K562 (cell line): ENCODE measurements at regions not wholly inside any gene's neighbourhood (a gene's known extent, or its start where the extent isn't known, plus 50 kb on each side); places are given as distances from the start of the nearest gene placed in this dataset.

Experiments used
- ATF7 ChIP-seq: fragments of 450-650 bp; IDR thresholded peaks from 2 replicates; pipeline ENCODE4 v1.7.1; 2014; ENCODE audit warnings: mild to moderate bottlenecking, moderate library complexity
- CCAR2 ChIP-seq: fragments of 200-400 bp; formaldehyde crosslinking; IDR thresholded peaks from 2 replicates; pipeline ENCODE4 v1.6.1; 2017; ENCODE audit warnings: mild to moderate bottlenecking, low read depth, low read length
- GTF2B ChIP-seq: IDR thresholded peaks from 2 replicates; pipeline ENCODE4 v1.6.1; 2011; ENCODE audit not compliant: insufficient read length; ENCODE audit errors: extremely low read depth
- KLF1 ChIP-seq: fragments of 450-650 bp; IDR thresholded peaks from 2 replicates; pipeline ENCODE4 v1.6.1; 2016; ENCODE audit warnings: missing genetic modification characterization, missing compliant biosample characterization
- MAFK ChIP-seq: IDR thresholded peaks from 2 replicates; pipeline ENCODE4 v1.6.1; 2011; ENCODE audit warnings: low read length, improper control_type of control experiment
- MEF2A ChIP-seq: IDR thresholded peaks from 2 replicates; pipeline ENCODE4 v1.6.1; 2011; ENCODE audit warnings: low read depth, mild to moderate bottlenecking, low read length, moderate library complexity; ENCODE audit not compliant: control insufficient read depth
- MLX ChIP-seq, 2 experiments: fragments of 450-650 bp in 1 of 2; sonication (generic) in 1 of 2; formaldehyde crosslinking; conservative IDR thresholded peaks; 2 replicates each; pipeline versions ENCODE4 v1.4.0 to v1.8.1; 2020 to 2022; ENCODE audit warnings: mild to moderate bottlenecking in 1 of 2, missing genetic modification reagents in 1 of 2
- MTA3 ChIP-seq: fragments of 450-650 bp; formaldehyde crosslinking; IDR thresholded peaks from 2 replicates; pipeline ENCODE4 v1.6.1; 2017; ENCODE audit warnings: mild to moderate bottlenecking, borderline replicate concordance
- NR2C2 ChIP-seq, 2 experiments: fragments of 200-800 bp in 1 of 2; sonication (Bioruptor generic) in 1 of 2; sonication (generic) in 1 of 2; formaldehyde crosslinking in 1 of 2; IDR thresholded peaks; 2 replicates each; pipeline versions ENCODE4 v1.6.1 to v1.8.0; 2016 to 2022; ENCODE audit warnings: mild to moderate bottlenecking in 1 of 2, missing compliant biosample characterization in 1 of 2, missing genetic modification characterization in 1 of 2, missing genetic modification reagents in 1 of 2
- SMARCA5 ChIP-seq: fragments of 450-650 bp; IDR thresholded peaks from 2 replicates; pipeline ENCODE4 v1.6.1; 2016
- YY1 ChIP-seq, 3 experiments: IDR thresholded peaks; 2 replicates each; pipeline ENCODE4 v1.6.1; 2011; ENCODE audit warnings: low read length in 2 of 3, mild to moderate bottlenecking in 2 of 3, moderate library complexity in 2 of 3, borderline replicate concordance in 1 of 3, control low read depth in 1 of 3, low read depth in 1 of 3; ENCODE audit not compliant: insufficient read depth in 3 of 3, insufficient replicate concordance in 2 of 3, control insufficient read depth in 1 of 3, insufficient read length in 1 of 3; ENCODE audit errors: extremely low read depth in 1 of 3
- ZBTB40 ChIP-seq, 2 experiments: fragments of 450-650 bp in 1 of 2; sonication (generic) in 1 of 2; formaldehyde crosslinking in 1 of 2; IDR thresholded peaks; 2 replicates each; pipeline versions ENCODE4 v1.7.1 to v1.9.0; 2016 to 2022; ENCODE audit warnings: inconsistent platforms in 1 of 2, mild to moderate bottlenecking in 1 of 2, missing genetic modification reagents in 1 of 2
- ZC3H11A ChIP-seq: IDR thresholded peaks from 2 replicates; pipeline ENCODE4 v1.6.1; 2012; ENCODE audit warnings: low read depth, low read length, improper control_type of control experiment
- ZNF384 ChIP-seq: IDR thresholded peaks from 2 replicates; pipeline ENCODE4 v1.6.1; 2012; ENCODE audit warnings: low read depth, low read length, improper control_type of control experiment
- ZNF444 ChIP-seq: fragments of 250-450 bp; sonication (Bioruptor Pico); IDR thresholded peaks from 2 replicates; pipeline ENCODE4 v1.4.0; 2020; ENCODE audit warnings: mild to moderate bottlenecking, moderate library complexity
- ZNF699 ChIP-seq: fragments of 250-450 bp; sonication (Bioruptor Pico); IDR thresholded peaks from 2 replicates; pipeline ENCODE4 v1.8.0; 2021; ENCODE audit warnings: mild to moderate bottlenecking, moderate library complexity; ENCODE audit not compliant: insufficient replicate concordance
- ZSCAN32 ChIP-seq: fragments of 450-650 bp; formaldehyde crosslinking; IDR thresholded peaks from 2 replicates; pipeline ENCODE4 v1.4.0; 2020; ENCODE audit warnings: mild to moderate bottlenecking, moderate library complexity

- TF ChIP-seq CCAR2 = no peak
- no peak for TF ChIP-seq ZNF699 (CRISPR knock-in tag)
- TF ChIP-seq GTF2B = no peak
- TF ChIP-seq ZC3H11A = no peak
- TF ChIP-seq KLF1 (tag) = no peak
- no peak for TF ChIP-seq MLX (CRISPR knock-in tag; conservative IDR thresholded peaks at IDR 0.05)
- peak; percentile 61; the same call in 1 of the 2 replicates for TF ChIP-seq ZNF384
- no peak for TF ChIP-seq MTA3
- TF ChIP-seq NR2C2 (CRISPR knock-in tag; IDR thresholded peaks at IDR 0.05) = no peak
- TF ChIP-seq NR2C2 (tag; IDR thresholded peaks at IDR 0.05) = peak; percentile 73
- TF ChIP-seq YY1 (IDR thresholded peaks at IDR 0.05; ENCODE audit: borderline replicate concordance in 1 of 3, control insufficient read depth in 1 of 3, extremely low read depth in 1 of 3, insufficient read depth in 3 of 3, insufficient read length in 1 of 3, insufficient replicate concordance in 2 of 3, low read depth in 1 of 3, low read length in 2 of 3) = no peak
- no peak for TF ChIP-seq MEF2A
- no peak for TF ChIP-seq MAFK
- TF ChIP-seq ZNF444 (CRISPR knock-in tag) = no peak
- TF ChIP-seq SMARCA5 = peak; percentile 39; the same call in 1 of the 2 replicates
- no peak for TF ChIP-seq ZSCAN32 (CRISPR knock-in tag)
- no peak for TF ChIP-seq ZBTB40 (IDR thresholded peaks at IDR 0.05)
- TF ChIP-seq ZBTB40 (CRISPR knock-in tag; IDR thresholded peaks at IDR 0.05) = no peak
- TF ChIP-seq ATF7 = peak; percentile 76
These were observed 99.9 kb downstream of the AREG start (continued) for GRCh38 chr4:74544655-74545361.
